Esophagus (tissue), 2 donors: ENCODE measurements at regions not wholly inside any gene's neighbourhood (a gene's known extent, or its start where the extent isn't known, plus 50 kb on each side); places are given as distances from the start of the nearest gene placed in this dataset.
"Not testable (repeated sequence)": the region's sequence is repeated elsewhere in the genome, so short reads cannot be mapped to it uniquely, and the experiment has no call there.

Source experiments
- H3K27ac ChIP-seq, 2 donors: one replicate each; pipeline ENCODE4 v1.5.1; 2013; ENCODE audit warnings: low read depth in 2 of 2, mild to moderate bottlenecking in 2 of 2, inconsistent platforms in 1 of 2, low read length in 1 of 2, moderate library complexity in 1 of 2
- H3K27me3 ChIP-seq, 2 donors: one replicate each; pipeline ENCODE4 v1.6.1; 2013; ENCODE audit warnings: low read length in 2 of 2, control low read depth in 1 of 2, mild to moderate bottlenecking in 1 of 2; ENCODE audit not compliant: insufficient read depth in 2 of 2, control insufficient read depth in 1 of 2
- H3K36me3 ChIP-seq, 2 donors: one replicate each; pipeline ENCODE4 v1.6.1; 2013; ENCODE audit warnings: low read length in 1 of 2; ENCODE audit not compliant: control insufficient read depth in 2 of 2, insufficient read depth in 2 of 2
- H3K4me1 ChIP-seq, 2 donors: one replicate each; pipeline ENCODE4 v1.6.1; 2013; ENCODE audit warnings: low read length in 1 of 2; ENCODE audit not compliant: control insufficient read depth in 2 of 2, insufficient read depth in 2 of 2
- H3K4me3 ChIP-seq, 2 donors: one replicate each; pipeline ENCODE4 v1.5.1; 2013; ENCODE audit warnings: low read length in 2 of 2, mild to moderate bottlenecking in 2 of 2, low read depth in 1 of 2, moderate library complexity in 1 of 2
- H3K9me3 ChIP-seq, 2 donors: one replicate each; pipeline ENCODE4 v1.6.1; 2013; ENCODE audit warnings: mild to moderate bottlenecking in 2 of 2, low read depth in 1 of 2, low read length in 1 of 2, moderate library complexity in 1 of 2; ENCODE audit not compliant: control insufficient read depth in 2 of 2, insufficient read depth in 1 of 2
- WGBS, 2 donors: extraction: QIAGEN DNeasy Blood & Tissue Kit; methylation state at CpG; one replicate each; pipeline ENCODE4 v1.1.7; 2013; 5-methylcytosine and 5-hydroxymethylcytosine counted together
- donor health status: healthy with polysubstance abuse.
- donor health status: Bipolar disorder and iron deficiency.

- Histone ChIP-seq H3K27me3 (peaks cover 0 to 4% of the 10 kb centered on the region in 2 donors), H3K9me3 (no peaks in the 10 kb centered on the region), H3K27ac (no peak overlapping the region), H3K4me1 (no peaks in the 10 kb centered on the region), H3K4me3 (no peak overlapping the region), H3K36me3 (no peaks in the 10 kb centered on the region)
- WGBS, 2 donors, result 26 to 29% methylated on average over 5 of the region's 5 CpGs
These were observed 116.9 kb upstream of the SOX14 start for GRCh38 chr3:137647179-137647578.

- 84 to 85% methylated on average over 2 of the region's 2 CpGs for WGBS, 2 donors
- H3K27ac ChIP-seq, result no peak overlapping the region
- no peaks in the 10 kb centered on the region for H3K27me3 ChIP-seq
- H3K4me3 ChIP-seq, result no peak overlapping the region
- H3K9me3 ChIP-seq, result peaks cover 2 to 4% of the 10 kb centered on the region in 2 donors
- no peaks in the 10 kb centered on the region for H3K36me3 ChIP-seq
- no peaks in the 10 kb centered on the region for H3K4me1 ChIP-seq
These were observed 94.5 kb upstream of the SOX14 start for GRCh38 chr3:137669519-137670060.

GRCh38 chr3:137687181-137687879 lies 76.8 kb upstream of the SOX14 start:
- Histone ChIP-seq H3K4me3 (no peak overlapping the region), H3K27me3 (peaks cover 0 to 2% of the 10 kb centered on the region in 2 donors), H3K9me3 (no peaks in the 10 kb centered on the region), H3K27ac (no peak overlapping the region), H3K4me1 (no peaks in the 10 kb centered on the region), H3K36me3 (no peaks in the 10 kb centered on the region)
- 34 to 35% methylated on average over 4 of the region's 4 CpGs for WGBS, 2 donors

GRCh38 chr3:137692803-137693431 lies 71.2 kb upstream of the SOX14 start:
- no peak overlapping the region for H3K4me3 ChIP-seq
- no peaks in the 10 kb centered on the region for H3K9me3 ChIP-seq
- H3K36me3 ChIP-seq, result no peaks in the 10 kb centered on the region
- no peaks in the 10 kb centered on the region for H3K4me1 ChIP-seq
- no peak overlapping the region for H3K27ac ChIP-seq
- WGBS, 2 donors, result 27 to 28% methylated on average over 6 of the region's 6 CpGs
- H3K27me3 ChIP-seq, result no peaks in the 10 kb centered on the region

GRCh38 chr3:137693791-137694190 lies 70.3 kb upstream of the SOX14 start:
- Histone ChIP-seq H3K4me3 (no peak overlapping the region), H3K36me3 (no peaks in the 10 kb centered on the region), H3K9me3 (no peaks in the 10 kb centered on the region), H3K4me1 (no peaks in the 10 kb centered on the region), H3K27ac (no peak overlapping the region), H3K27me3 (no peaks in the 10 kb centered on the region)
- WGBS, 2 donors, result 88 to 92% methylated on average over 2 of the region's 2 CpGs

- H3K4me1 ChIP-seq, result no peaks in the 10 kb centered on the region
- H3K27ac ChIP-seq, result no peak overlapping the region
- 46 to 47% methylated on average over 6 of the region's 6 CpGs for WGBS, 2 donors
- H3K36me3 ChIP-seq, result no peaks in the 10 kb centered on the region
- H3K4me3 ChIP-seq, result no peak overlapping the region
- H3K27me3 ChIP-seq, result no peaks in the 10 kb centered on the region
- H3K9me3 ChIP-seq, result no peaks in the 10 kb centered on the region
These were observed 69.3 kb upstream of the SOX14 start for GRCh38 chr3:137694836-137695235.

GRCh38 chr3:137695351-137695750 lies 68.8 kb upstream of the SOX14 start:
- 48 to 57% methylated on average over 6 of the region's 6 CpGs for WGBS, 2 donors
- no peak overlapping the region for H3K4me3 ChIP-seq

GRCh38 chr3:137709011-137709601 lies 55.0 kb upstream of the SOX14 start:
- Histone ChIP-seq H3K27me3 (no peaks in the 10 kb centered on the region), H3K4me1 (no peaks in the 10 kb centered on the region), H3K27ac (no peak overlapping the region), H3K9me3 (no peaks in the 10 kb centered on the region), H3K36me3 (no peaks in the 10 kb centered on the region), H3K4me3 (no peak overlapping the region)
- WGBS, 2 donors, result 5 to 7% methylated on average over 3 of the region's 3 CpGs

More at GRCh38 chr3:137695351-137695750, 68.8 kb upstream of the SOX14 start:
- H3K36me3 ChIP-seq, result no peaks in the 10 kb centered on the region
- H3K27ac ChIP-seq, result no peak overlapping the region
- no peaks in the 10 kb centered on the region for H3K27me3 ChIP-seq
- no peaks in the 10 kb centered on the region for H3K9me3 ChIP-seq
- H3K4me1 ChIP-seq, result no peaks in the 10 kb centered on the region

- not testable (repeated sequence) for H3K9me3 ChIP-seq, H3K4me1 ChIP-seq, H3K4me3 ChIP-seq, H3K36me3 ChIP-seq, H3K27me3 ChIP-seq, H3K27ac ChIP-seq
- 74 to 88% methylated on average over 6 of the region's 6 CpGs for WGBS, 2 donors
These were observed 50.1 kb upstream of the SOX14 start for GRCh38 chr3:137713965-137714364.
